Astrocyte of the spinal cord (primary cell): ENCODE measurements at regions not wholly inside any gene's neighbourhood (a gene's known extent, or its start where the extent isn't known, plus 50 kb on each side); places are given as distances from the start of the nearest gene placed in this dataset.
A peak's percentile ranks its signal among the peaks of the same experiment; 100 is the strongest.

Source experiments
- DNase-seq: peaks from one replicate; pipeline ENCODE4 v3.0.0; 2011; ENCODE audit warnings: low read depth, low spot score
- H3K4me3 ChIP-seq: 2 replicates; pipeline ENCODE4 v1.5.1; 2011; ENCODE audit warnings: low read depth, mild to moderate bottlenecking, low read length, moderate library complexity
- in situ Hi-C: cut with HindIII; loops from 2 replicates; pipeline ENCODE4 v1.10.0; 2017; ENCODE audit warnings: low sequenced_read_pairs
- TF ChIP-seq, protein P1 (sequence below): IDR thresholded peaks from 2 replicates; pipeline ENCODE4 v1.5.1; 2012; ENCODE audit warnings: low read depth, mild to moderate bottlenecking, low read length, inconsistent platforms

DNA sequence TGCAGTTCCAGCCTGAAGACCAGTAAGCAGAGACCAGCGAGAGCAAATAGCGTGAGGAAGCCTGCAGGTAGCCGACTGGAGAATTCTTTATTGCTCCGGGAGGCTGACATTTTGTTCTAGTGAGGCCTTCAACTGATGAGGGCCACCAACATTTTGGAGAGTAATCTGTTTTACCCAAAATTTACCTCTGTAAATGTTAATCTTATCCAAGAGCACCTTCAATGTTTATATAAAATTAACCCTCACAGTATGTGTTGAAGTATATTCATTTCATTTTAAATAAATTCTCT is 546.4 kb upstream of the SLITRK5 start:
- DNase-seq = no peak
- H3K4me3 ChIP-seq = no peak overlapping the region
- in situ Hi-C loops = no loop called here
- TF ChIP-seq, protein P1, sequence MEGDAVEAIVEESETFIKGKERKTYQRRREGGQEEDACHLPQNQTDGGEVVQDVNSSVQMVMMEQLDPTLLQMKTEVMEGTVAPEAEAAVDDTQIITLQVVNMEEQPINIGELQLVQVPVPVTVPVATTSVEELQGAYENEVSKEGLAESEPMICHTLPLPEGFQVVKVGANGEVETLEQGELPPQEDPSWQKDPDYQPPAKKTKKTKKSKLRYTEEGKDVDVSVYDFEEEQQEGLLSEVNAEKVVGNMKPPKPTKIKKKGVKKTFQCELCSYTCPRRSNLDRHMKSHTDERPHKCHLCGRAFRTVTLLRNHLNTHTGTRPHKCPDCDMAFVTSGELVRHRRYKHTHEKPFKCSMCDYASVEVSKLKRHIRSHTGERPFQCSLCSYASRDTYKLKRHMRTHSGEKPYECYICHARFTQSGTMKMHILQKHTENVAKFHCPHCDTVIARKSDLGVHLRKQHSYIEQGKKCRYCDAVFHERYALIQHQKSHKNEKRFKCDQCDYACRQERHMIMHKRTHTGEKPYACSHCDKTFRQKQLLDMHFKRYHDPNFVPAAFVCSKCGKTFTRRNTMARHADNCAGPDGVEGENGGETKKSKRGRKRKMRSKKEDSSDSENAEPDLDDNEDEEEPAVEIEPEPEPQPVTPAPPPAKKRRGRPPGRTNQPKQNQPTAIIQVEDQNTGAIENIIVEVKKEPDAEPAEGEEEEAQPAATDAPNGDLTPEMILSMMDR = no peak

DNA sequence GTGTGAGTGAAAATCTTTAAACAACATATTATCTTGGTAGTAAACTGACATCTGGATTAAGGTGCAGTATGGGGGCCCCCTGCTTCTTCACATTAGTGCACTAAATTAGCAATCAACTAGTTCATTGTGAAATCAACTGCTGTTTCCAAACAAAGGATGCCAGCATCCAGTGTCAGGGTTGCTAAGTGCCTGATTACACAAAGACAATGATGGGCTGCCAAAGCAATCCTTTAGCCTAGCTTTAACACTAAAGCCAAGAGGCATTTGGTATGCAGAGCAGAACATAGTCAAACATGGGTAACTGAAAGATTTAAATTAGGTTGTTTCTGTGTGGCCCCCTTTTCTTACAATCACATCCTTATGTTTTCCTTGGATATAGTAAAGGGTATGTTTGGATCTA is 543.1 kb upstream of the SLITRK5 start:
- H3K4me3 ChIP-seq = no peak overlapping the region
- TF ChIP-seq, protein P1 = no peak
- in situ Hi-C loops = no loop called here
- DNase-seq = no peak

DNA sequence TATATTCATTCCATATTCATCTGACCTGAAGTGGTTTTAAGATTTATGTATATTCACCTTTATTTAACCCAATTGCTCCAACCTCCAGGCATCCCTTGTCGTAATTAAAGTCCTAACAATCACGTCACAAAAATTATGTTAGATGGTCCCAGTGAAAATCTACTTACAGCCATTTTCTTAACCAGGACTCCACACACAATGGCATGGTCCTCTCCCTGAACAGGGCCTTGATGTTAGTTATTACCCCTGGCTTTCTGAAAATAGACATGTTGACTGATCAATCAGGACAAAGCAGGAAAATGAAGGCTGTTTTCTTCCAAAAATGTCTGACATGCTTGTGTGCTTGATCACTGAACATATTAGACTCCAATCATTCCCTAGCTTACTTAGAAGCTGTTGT is 542.7 kb upstream of the SLITRK5 start:
- H3K4me3 ChIP-seq = no peak overlapping the region
- DNase-seq = no peak
- in situ Hi-C loops = no loop called here
- TF ChIP-seq, protein P1 = no peak

DNA sequence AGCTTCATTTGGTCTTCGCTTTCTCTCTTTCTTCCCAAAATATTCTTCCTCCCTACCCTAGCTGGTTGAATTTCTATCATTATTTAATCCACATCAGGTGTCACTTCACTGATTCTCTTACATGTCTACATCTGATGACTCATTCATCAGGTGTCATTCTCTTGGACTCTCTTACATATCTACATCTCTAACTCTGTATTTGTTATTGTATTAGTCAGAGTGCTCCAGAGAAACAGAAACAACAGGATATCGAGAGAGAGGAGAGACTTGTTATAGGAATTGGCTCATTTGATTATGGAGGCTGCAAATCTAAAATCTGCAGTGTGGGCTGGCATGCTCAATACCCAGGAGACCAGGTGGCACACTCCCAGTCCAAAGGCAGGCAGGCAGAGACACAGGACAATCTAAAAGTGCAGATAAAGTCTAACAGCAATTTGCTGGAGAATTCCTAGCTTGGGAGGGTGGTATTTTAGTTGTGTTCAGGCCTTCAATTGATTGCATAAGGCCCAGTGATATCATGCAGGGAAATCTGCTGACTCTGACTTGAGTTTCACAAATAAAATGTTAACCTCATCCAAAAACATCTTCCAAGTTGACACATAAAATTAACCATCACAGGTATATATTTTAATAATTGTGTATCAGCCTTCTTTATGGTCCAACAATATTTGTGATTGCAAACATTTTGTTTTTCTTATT is 541.4 kb upstream of the SLITRK5 start:
- in situ Hi-C loops = no loop called here
- DNase-seq = peak; percentile 35
- TF ChIP-seq, protein P1 = no peak
- H3K4me3 ChIP-seq = no peak overlapping the region

DNA sequence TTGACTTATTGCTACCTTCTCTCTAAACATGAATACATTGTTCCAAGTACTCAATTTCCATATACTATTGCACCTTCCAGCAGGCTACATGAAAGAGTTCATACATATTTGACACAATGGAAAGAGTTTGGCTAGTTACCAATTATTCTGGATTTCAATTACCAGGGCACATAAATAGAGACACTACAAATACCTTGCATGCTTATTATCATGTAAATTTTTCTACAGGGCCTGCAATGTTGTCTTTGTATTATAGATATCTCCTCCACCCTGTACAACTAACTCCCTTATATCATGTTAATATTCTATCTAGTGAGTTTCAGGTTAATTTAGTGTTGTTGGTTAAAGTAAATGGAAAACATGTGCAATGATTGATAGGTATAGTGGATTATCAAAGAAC is 540.7 kb upstream of the SLITRK5 start:
- H3K4me3 ChIP-seq = no peak overlapping the region
- in situ Hi-C loops = no loop called here
- TF ChIP-seq, protein P1 = no peak
- no peak for DNase-seq

DNA sequence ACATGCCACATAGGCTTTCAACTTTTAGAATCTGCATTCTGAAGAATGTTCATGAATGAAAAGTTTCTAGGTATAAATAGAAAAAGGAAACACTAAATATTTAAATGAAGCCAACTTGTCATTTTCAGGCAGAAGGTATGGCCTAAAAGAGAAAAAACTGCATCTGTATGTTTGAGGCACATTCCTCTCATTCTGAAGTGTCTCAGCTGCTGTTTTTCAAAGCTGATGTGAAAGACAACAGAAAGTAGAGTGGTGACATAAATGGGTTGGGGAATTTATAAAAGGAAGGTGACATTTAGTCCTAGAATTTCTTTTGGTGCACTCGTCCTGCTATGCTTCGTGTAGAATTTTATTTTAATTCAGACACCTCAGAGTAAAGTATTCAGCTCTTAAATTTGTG is 539.6 kb upstream of the SLITRK5 start:
- DNase-seq = no peak
- TF ChIP-seq, protein P1 = no peak
- in situ Hi-C loops = no loop called here
- no peak overlapping the region for H3K4me3 ChIP-seq

DNA sequence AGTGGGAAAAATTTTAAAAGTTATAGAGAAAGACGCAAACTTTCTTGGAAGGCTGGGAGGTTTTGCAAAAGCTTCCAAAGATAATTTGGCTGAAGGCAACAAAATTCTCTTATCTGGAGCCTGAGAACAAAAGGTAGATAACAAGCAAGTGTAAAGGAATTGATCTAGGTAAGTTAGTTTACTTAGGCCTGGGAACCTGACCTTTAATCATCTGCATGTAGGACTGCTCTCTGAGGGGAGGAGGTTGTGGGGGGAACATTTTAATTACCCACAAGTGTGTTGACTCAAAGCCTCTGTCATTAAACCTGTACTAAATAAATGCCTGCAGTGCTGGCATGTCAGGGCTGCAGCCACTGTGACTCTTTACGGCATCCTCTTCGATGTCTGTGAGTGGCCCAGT is 532.3 kb upstream of the SLITRK5 start:
- DNase-seq = no peak
- in situ Hi-C loops = no loop called here
- TF ChIP-seq, protein P1 = no peak
- no peak overlapping the region for H3K4me3 ChIP-seq
